K562 (cell line): ENCODE measurements at regions not wholly inside any gene's neighbourhood (a gene's known extent, or its start where the extent isn't known, plus 50 kb on each side); places are given as distances from the start of the nearest gene placed in this dataset.
"Not testable (repeated sequence)": the region's sequence is repeated elsewhere in the genome, so short reads cannot be mapped to it uniquely, and the experiment has no call there.

Experiments
- ATAC-seq: fragments of 200-7000 bp; cut with Tn5 transposase; 3 replicates; pipeline ENCODE4 v1.9.1; 2020; ENCODE audit warnings: moderate library complexity
- BruUV-seq: library from RNA; stranded (reverse); fragments of 400-500 nt; replicated peaks from 2 replicates; lab custom pipeline; 2021; lab: Mats Ljungman, UMichigan
- CTCF ChIA-PET: fragments of 300-600 bp; formaldehyde crosslinking; extraction: SDS; loops from one replicate; lab custom pipeline; 2021; ENCODE audit warnings: low intra/inter-chr PET ratio; lab: Yijun Ruan, JAX
- POLR2A ChIA-PET: fragments of 300-600, 350-650 bp; sonication (Branson Sonifier 250); formaldehyde crosslinking; extraction: SDS; loops from one replicate; lab custom pipeline; 2021; ENCODE audit warnings: antibody characterized with exemption, inconsistent platforms; lab: Yijun Ruan, JAX
- DNase-seq, 4 experiments: peaks; one replicate each; pipeline versions ENCODE4 v3.0.0 to v3.0.0-alpha.2; 2011 to 2018; ENCODE audit warnings: low spot score in 3 of 4, mixed read lengths in 3 of 4; ENCODE audit errors: extremely low read depth in 1 of 4
- FAIRE-seq: peaks from 2 replicates; lab custom pipeline; 2011; peaks lifted over from hg19 to GRCh38; lab: Jason Lieb, UNC
- H2AFZ ChIP-seq: 2 replicates; pipeline ENCODE4 v1.6.0; 2011; ENCODE audit warnings: low read depth, low read length, control low read depth, inconsistent platforms
- H3K27ac ChIP-seq: fragments of 200-600 bp; 3 replicates; pipeline ENCODE4 v1.8.0; 2011; ENCODE audit warnings: low read depth, mild to moderate bottlenecking, control low read depth, inconsistent platforms, low read length, moderate library complexity, mixed read lengths; ENCODE audit errors: extremely low read depth
- H3K27me3 ChIP-seq, 2 experiments: fragments of 300-600 bp in 1 of 2; 2 replicates in 1 of 2; 3 replicates in 1 of 2; pipeline versions ENCODE4 v1.6.0 to v1.8.0; 2011; ENCODE audit warnings: inconsistent platforms in 2 of 2, low read length in 2 of 2, mild to moderate bottlenecking in 1 of 2, mixed read lengths in 1 of 2, moderate library complexity in 1 of 2; ENCODE audit not compliant: control insufficient read depth in 2 of 2, insufficient read depth in 2 of 2
- H3K36me3 ChIP-seq: fragments of 300-600 bp; 3 replicates; pipeline ENCODE4 v1.8.0; 2011; ENCODE audit warnings: mild to moderate bottlenecking, low read length, inconsistent platforms; ENCODE audit not compliant: control insufficient read depth, insufficient read depth
- H3K4me1 ChIP-seq, 2 experiments: fragments of 200-600 bp in 1 of 2; replicated peaks in 1 of 2; 2 replicates in 1 of 2; 3 replicates in 1 of 2; pipeline versions ENCODE4 v1.5.1 to v1.8.0; 2011; ENCODE audit warnings: inconsistent platforms in 2 of 2, low read length in 2 of 2, mild to moderate bottlenecking in 1 of 2, mixed read lengths in 1 of 2, moderate library complexity in 1 of 2; ENCODE audit not compliant: control insufficient read depth in 2 of 2, insufficient read depth in 2 of 2
- H3K4me2 ChIP-seq: 2 replicates; pipeline ENCODE4 v1.6.1; 2011; ENCODE audit warnings: low read length, control low read depth, inconsistent platforms, mixed read lengths; ENCODE audit not compliant: insufficient read depth
- H3K4me3 ChIP-seq: fragments of 200-600 bp; sonication (generic), shearing (Covaris generic); 2 replicates; pipeline ENCODE4 v1.5.1; 2016; ENCODE audit warnings: control low read depth, inconsistent platforms
- H3K79me2 ChIP-seq: fragments of 200-600 bp; 3 replicates; pipeline ENCODE4 v1.8.0; 2011; ENCODE audit warnings: low read length, inconsistent platforms; ENCODE audit not compliant: control insufficient read depth, insufficient read depth
- H3K9ac ChIP-seq, 2 experiments: 2 replicates each; pipeline versions ENCODE4 v1.6.0 to v1.6.1; 2011; ENCODE audit warnings: low read depth in 2 of 2, low read length in 2 of 2, control low read depth in 1 of 2, inconsistent platforms in 1 of 2, mild to moderate bottlenecking in 1 of 2, mixed read lengths in 1 of 2; ENCODE audit not compliant: insufficient read depth in 1 of 2
- H3K9me1 ChIP-seq: one replicate; pipeline ENCODE4 v1.6.0; 2011; ENCODE audit warnings: inconsistent platforms, mild to moderate bottlenecking, low read length, moderate library complexity; ENCODE audit not compliant: control insufficient read depth, insufficient read depth
- H3K9me3 ChIP-seq: replicated peaks from 2 replicates; pipeline ENCODE4 v1.5.1; 2011; ENCODE audit warnings: low read depth, low read length, inconsistent platforms; ENCODE audit not compliant: control insufficient read depth, insufficient read depth
- H4K20me1 ChIP-seq: replicated peaks from 2 replicates; pipeline ENCODE4 v1.6.1; 2011; ENCODE audit warnings: low read length, inconsistent platforms, mixed read lengths; ENCODE audit not compliant: control insufficient read depth, insufficient read depth
- COPS2 ChIP-seq: fragments of 450-650 bp; conservative IDR thresholded peaks from 2 replicates; pipeline ENCODE4 v1.6.1; 2016; ENCODE audit warnings: mild to moderate bottlenecking, moderate library complexity
- GATA2 ChIP-seq: sonication (generic); formaldehyde crosslinking; IDR thresholded peaks from 2 replicates; pipeline ENCODE4 v1.4.0; 2020; ENCODE audit warnings: mild to moderate bottlenecking, missing genetic modification reagents
- RBM39 ChIP-seq: fragments of 200-400 bp; formaldehyde crosslinking; optimal IDR thresholded peaks from 2 replicates; pipeline ENCODE3; 2018; ENCODE audit warnings: low read depth, low read length
- U2AF1 ChIP-seq: fragments of 200-400 bp; formaldehyde crosslinking; optimal IDR thresholded peaks from 2 replicates; pipeline ENCODE3; 2017; ENCODE audit warnings: mild to moderate bottlenecking, low read depth, low read length, moderate library complexity
- ZNF41 ChIP-seq: fragments of 250-450 bp; sonication (Bioruptor Pico); conservative IDR thresholded peaks from 2 replicates; pipeline ENCODE4 v1.4.0; 2020; ENCODE audit warnings: mild to moderate bottlenecking
- WGBS: fragments of 100-300 bp; shearing (Covaris generic); methylation state at CpG from one replicate; pipeline ENCODE4 v1.1.6; 2016; ENCODE audit warnings: low coverage, mixed read lengths; ENCODE audit not compliant: insufficient coverage; ENCODE audit errors: missing lambda C conversion rate; 5-methylcytosine and 5-hydroxymethylcytosine counted together
- in situ Hi-C: fragments of 300-500 bp; cut with MboI; formaldehyde crosslinking; loops from 4 replicates; pipeline ENCODE4 v1.15.0; 2018; ENCODE audit warnings: inconsistent platforms, mixed read lengths
- intact Hi-C: fragments of 100-400 bp; cut with micrococcal nuclease; formaldehyde crosslinking; loops from 2 replicates; pipeline ENCODE4 v1.14.2; 2022
- TF ChIP-seq, protein P1 (sequence below): sonication (generic); formaldehyde crosslinking; IDR thresholded peaks from 2 replicates; pipeline ENCODE4 v1.8.1; 2023; ENCODE audit warnings: mild to moderate bottlenecking, missing genetic modification reagents
- TF ChIP-seq, protein P2 (sequence below): fragments of 200-400 bp; formaldehyde crosslinking; IDR thresholded peaks from 2 replicates; pipeline ENCODE4 v1.6.1; 2017; ENCODE audit warnings: mild to moderate bottlenecking, low read depth, low read length, moderate library complexity

DNA sequence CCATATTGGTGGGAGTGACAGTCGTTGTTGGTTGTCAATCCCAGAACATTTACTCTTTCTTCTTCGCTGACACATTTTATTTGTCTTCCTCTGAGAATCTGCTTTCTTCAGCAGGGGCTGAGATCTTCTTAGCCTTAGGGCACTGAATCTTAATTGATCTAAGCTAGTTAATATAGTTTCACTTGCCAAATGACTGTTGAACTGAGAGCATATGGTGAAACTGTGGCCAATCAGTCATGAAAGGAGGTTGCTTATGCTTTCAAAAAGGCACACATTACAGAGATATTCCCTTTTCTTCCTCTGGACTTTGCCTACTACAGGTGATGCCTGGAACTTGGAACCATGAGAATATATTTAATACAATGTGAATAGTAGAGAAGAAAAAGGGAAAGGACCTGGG, 60.0 kb upstream of the KIAA0040 start (continued):
- TF ChIP-seq, protein P1, sequence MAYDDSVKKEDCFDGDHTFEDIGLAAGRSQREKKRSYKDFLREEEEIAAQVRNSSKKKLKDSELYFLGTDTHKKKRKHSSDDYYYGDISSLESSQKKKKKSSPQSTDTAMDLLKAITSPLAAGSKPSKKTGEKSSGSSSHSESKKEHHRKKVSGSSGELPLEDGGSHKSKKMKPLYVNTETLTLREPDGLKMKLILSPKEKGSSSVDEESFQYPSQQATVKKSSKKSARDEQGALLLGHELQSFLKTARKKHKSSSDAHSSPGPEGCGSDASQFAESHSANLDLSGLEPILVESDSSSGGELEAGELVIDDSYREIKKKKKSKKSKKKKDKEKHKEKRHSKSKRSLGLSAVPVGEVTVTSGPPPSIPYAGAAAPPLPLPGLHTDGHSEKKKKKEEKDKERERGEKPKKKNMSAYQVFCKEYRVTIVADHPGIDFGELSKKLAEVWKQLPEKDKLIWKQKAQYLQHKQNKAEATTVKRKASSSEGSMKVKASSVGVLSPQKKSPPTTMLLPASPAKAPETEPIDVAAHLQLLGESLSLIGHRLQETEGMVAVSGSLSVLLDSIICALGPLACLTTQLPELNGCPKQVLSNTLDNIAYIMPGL (CRISPR knock-in tag) = no peak
- TF ChIP-seq GATA2 (CRISPR knock-in tag) (no peak), RBM39 (no peak), U2AF1 (no peak), ZNF41 (CRISPR knock-in tag) (no peak)
- TF ChIP-seq, protein P2, sequence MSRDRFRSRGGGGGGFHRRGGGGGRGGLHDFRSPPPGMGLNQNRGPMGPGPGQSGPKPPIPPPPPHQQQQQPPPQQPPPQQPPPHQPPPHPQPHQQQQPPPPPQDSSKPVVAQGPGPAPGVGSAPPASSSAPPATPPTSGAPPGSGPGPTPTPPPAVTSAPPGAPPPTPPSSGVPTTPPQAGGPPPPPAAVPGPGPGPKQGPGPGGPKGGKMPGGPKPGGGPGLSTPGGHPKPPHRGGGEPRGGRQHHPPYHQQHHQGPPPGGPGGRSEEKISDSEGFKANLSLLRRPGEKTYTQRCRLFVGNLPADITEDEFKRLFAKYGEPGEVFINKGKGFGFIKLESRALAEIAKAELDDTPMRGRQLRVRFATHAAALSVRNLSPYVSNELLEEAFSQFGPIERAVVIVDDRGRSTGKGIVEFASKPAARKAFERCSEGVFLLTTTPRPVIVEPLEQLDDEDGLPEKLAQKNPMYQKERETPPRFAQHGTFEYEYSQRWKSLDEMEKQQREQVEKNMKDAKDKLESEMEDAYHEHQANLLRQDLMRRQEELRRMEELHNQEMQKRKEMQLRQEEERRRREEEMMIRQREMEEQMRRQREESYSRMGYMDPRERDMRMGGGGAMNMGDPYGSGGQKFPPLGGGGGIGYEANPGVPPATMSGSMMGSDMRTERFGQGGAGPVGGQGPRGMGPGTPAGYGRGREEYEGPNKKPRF = no peak
- TF ChIP-seq, all 486 proteins: peak for 0

DNA sequence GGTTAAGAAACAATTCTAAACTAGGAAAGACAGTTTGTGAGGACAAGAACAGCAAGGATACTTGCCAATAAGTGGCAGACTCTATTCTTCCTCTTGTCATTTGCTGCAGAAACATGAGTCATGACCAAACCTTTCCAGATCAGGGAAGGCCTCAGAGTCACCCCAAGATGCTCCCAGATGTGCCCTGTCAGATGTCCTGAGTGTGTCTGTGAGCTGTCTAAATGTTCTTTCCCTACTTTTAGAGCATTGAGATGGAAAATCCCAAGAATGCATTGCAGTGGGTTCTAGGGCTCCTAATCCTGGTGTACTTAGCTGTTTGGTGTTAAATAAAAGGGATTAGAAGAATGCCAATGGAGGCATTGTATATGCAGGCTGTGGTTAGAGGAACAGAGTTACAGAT, 57.5 kb upstream of the KIAA0040 start:
- ChIA-PET POLR2A (no interaction called here), CTCF (no interaction called here)
- H3K27me3 ChIP-seq = no peaks in the 10 kb centered on the region
- no peaks in the 10 kb centered on the region for H3K4me1 ChIP-seq
- no peak overlapping the region for H3K27ac ChIP-seq
- in situ Hi-C loops = no loop called here
- H2AFZ ChIP-seq = no peak overlapping the region
- no peaks in the 10 kb centered on the region for H3K9me3 ChIP-seq
- no peaks in the 10 kb centered on the region for H3K36me3 ChIP-seq
- DNase-seq (no peak), ATAC-seq (no peak)
- no peaks in the 10 kb centered on the region for H3K9me1 ChIP-seq
- no peak for TF ChIP-seq COPS2
- TF ChIP-seq, all 486 proteins: peak for 0
- FAIRE-seq = no peak
- no TSS peak for BruUV-seq
- H4K20me1 ChIP-seq = no peaks in the 10 kb centered on the region
- intact Hi-C loops = no loop called here
- H3K4me3 ChIP-seq = no peak overlapping the region
- no peak overlapping the region for H3K9ac ChIP-seq
- no peaks in the 10 kb centered on the region for H3K79me2 ChIP-seq
- no peak overlapping the region for H3K4me2 ChIP-seq

DNA sequence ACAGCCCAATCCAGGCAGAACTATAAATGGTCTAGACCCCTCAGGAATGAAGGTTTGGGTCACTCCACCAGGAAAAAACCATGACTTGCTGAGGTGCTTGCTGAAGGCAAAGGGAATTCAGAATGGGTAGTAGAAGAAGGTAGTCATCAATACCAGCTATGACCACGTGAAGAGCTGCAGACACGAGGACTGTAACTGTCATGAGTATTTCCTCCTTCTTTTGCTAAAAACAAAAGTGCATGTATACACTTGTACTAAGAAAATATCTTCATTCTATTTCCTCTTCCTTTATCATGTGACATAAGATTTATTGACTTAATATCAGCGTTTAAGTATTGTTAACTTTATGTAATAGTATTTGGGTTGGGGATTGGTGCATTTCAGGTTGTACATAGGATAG, 55.5 kb upstream of the KIAA0040 start:
- in situ Hi-C loops, H3K36me3 ChIP-seq, H4K20me1 ChIP-seq, H3K9me1 ChIP-seq, CTCF ChIA-PET, H3K4me1 ChIP-seq, DNase-seq, H2AFZ ChIP-seq, H3K27me3 ChIP-seq, H3K9ac ChIP-seq, H3K27ac ChIP-seq, FAIRE-seq, H3K4me2 ChIP-seq, H3K4me3 ChIP-seq, H3K9me3 ChIP-seq, ATAC-seq, POLR2A ChIA-PET, H3K79me2 ChIP-seq, BruUV-seq, intact Hi-C loops: not testable (repeated sequence)
- 0% methylated on average over 3 of the region's 3 CpGs for WGBS
